Gastrocnemius medialis (tissue), 4 donors: ENCODE measurements at regions not wholly inside any gene's neighbourhood (a gene's known extent, or its start where the extent isn't known, plus 50 kb on each side); places are given as distances from the start of the nearest gene placed in this dataset.
"Not testable (repeated sequence)": the region's sequence is repeated elsewhere in the genome, so short reads cannot be mapped to it uniquely, and the experiment has no call there.

Experiments used
- ATAC-seq, 2 donors: fragments of 150-250 bp; one replicate each; pipeline ENCODE4 v1.9.1; 2016
- DNase-seq, 2 donors: peaks; one replicate each; pipeline ENCODE4 v3.0.0-alpha.2; 2019
- H3K27ac ChIP-seq, 4 donors: fragments of 200-600 bp; sonication (generic); 1 replicate in 1 of 4; 2 replicates in 3 of 4; pipeline ENCODE4 v1.5.1; 2016 to 2018; ENCODE audit warnings: mild to moderate bottlenecking in 2 of 4, moderate library complexity in 1 of 4
- H3K27me3 ChIP-seq, 3 donors: fragments of 200-600 bp; sonication (generic) in 2 of 3; 1 replicate in 1 of 3; 2 replicates in 2 of 3; pipeline versions ENCODE4 v1.5.1 to v1.6.0; 2016 to 2019; ENCODE audit warnings: mild to moderate bottlenecking in 1 of 3, moderate library complexity in 1 of 3
- H3K36me3 ChIP-seq, 2 donors: fragments of 200-600 bp; sonication (generic) in 1 of 2; one replicate each; pipeline ENCODE4 v1.5.1; 2017 to 2018
- H3K4me1 ChIP-seq, 2 donors: fragments of 200-600 bp; sonication (generic) in 1 of 2; one replicate each; pipeline ENCODE4 v1.5.1; 2016 to 2017; ENCODE audit warnings: mild to moderate bottlenecking in 2 of 2
- H3K4me3 ChIP-seq, 4 donors: fragments of 200-600 bp; sonication (generic) in 3 of 4; 1 replicate in 1 of 4; 2 replicates in 3 of 4; pipeline ENCODE4 v1.5.1; 2016 to 2019; ENCODE audit warnings: mild to moderate bottlenecking in 2 of 4
- H3K9me3 ChIP-seq, 3 donors: fragments of 200-600 bp; sonication (generic) in 2 of 3; 1 replicate in 1 of 3; 2 replicates in 2 of 3; pipeline ENCODE4 v1.5.1; 2016 to 2019
- POLR2A ChIP-seq, 2 donors: fragments of 450-650 bp; IDR thresholded peaks; one replicate each; pipeline ENCODE4 v1.6.1; 2017; ENCODE audit warnings: antibody characterized with exemption in 2 of 2, mild to moderate bottlenecking in 2 of 2, moderate library complexity in 2 of 2
- in situ Hi-C, 4 donors: fragments of 200-750 bp; cut with MboI; loops; one replicate each; pipeline versions ENCODE4 v1.15.0 to v1.8.0; 2017; ENCODE audit warnings: low sequenced_read_pairs in 4 of 4
- intact Hi-C: fragments of 100-400 bp; cut with DNase I; formaldehyde crosslinking; loops from one replicate; pipeline ENCODE4 v1.15.1; 2023; ENCODE audit warnings: low total_unique reads
- TF ChIP-seq, protein P1 (sequence below), 5 experiments: fragments of 450-650 bp in 3 of 5; fragments of 200-600 bp in 2 of 5; sonication (generic) in 2 of 5; IDR thresholded peaks in 4 of 5; conservative IDR thresholded peaks in 1 of 5; 1 replicate in 4 of 5; 2 replicates in 1 of 5; pipeline ENCODE4 v1.5.1; 2016 to 2019; ENCODE audit warnings: antibody characterized with exemption in 5 of 5, mild to moderate bottlenecking in 3 of 5, moderate library complexity in 3 of 5

DNA sequence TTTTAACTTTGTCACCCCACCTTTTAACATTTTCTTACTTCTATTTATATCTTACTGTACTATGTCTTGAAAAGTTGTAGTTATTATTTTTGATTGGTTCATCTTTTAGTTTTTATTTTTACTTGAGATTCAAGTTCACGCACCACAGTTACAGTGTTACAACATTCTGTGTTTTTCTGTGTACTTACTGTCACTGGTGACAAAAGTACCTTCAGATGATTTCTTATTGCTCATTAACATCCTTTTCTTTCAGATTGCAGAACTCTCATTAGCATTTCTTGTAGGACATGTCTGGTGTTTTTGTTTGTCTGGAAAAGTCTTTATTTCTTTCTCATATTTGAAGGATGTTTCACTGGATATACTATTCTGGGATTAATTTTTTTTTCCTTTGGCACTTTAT lies 289.9 kb downstream of the BCAT1 start:
- Histone ChIP-seq H3K27me3 (no peaks in the 10 kb centered on the region), H3K4me3 (no peak overlapping the region), H3K27ac (no peak overlapping the region), H3K4me1 (no peaks in the 10 kb centered on the region), H3K36me3 (no peaks in the 10 kb centered on the region), H3K9me3 (no peaks in the 10 kb centered on the region)
- TF ChIP-seq, protein P1, sequence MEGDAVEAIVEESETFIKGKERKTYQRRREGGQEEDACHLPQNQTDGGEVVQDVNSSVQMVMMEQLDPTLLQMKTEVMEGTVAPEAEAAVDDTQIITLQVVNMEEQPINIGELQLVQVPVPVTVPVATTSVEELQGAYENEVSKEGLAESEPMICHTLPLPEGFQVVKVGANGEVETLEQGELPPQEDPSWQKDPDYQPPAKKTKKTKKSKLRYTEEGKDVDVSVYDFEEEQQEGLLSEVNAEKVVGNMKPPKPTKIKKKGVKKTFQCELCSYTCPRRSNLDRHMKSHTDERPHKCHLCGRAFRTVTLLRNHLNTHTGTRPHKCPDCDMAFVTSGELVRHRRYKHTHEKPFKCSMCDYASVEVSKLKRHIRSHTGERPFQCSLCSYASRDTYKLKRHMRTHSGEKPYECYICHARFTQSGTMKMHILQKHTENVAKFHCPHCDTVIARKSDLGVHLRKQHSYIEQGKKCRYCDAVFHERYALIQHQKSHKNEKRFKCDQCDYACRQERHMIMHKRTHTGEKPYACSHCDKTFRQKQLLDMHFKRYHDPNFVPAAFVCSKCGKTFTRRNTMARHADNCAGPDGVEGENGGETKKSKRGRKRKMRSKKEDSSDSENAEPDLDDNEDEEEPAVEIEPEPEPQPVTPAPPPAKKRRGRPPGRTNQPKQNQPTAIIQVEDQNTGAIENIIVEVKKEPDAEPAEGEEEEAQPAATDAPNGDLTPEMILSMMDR (IDR thresholded peaks at IDR 0.05 in 4 of 5, conservative IDR thresholded peaks at IDR 0.05 in 1 of 5): no peak
- no peak for TF ChIP-seq POLR2A (IDR thresholded peaks at IDR 0.05)
- ATAC-seq (no peak), DNase-seq (no peak)
- intact Hi-C loops (no loop called here), in situ Hi-C loops (no loop called here)

DNA sequence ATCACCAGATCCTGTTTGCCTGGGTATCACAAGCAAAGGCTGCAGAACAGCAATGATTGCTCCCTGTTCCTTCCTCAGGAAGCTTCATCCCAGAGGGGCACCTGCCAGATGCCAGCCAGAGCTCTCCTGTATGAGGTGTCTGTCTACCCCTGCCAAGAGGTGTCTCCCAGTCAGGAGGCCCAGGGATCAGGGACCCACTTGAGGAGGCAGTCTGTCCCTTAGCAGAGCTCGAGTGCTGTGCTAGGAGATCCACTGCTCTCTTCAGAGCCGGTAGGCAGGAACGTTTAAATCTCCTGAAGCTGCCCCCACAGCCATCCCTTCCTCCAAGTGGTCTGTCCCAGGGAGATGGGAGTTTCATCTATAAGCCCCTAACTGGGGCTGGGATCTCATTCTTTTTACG lies 294.6 kb downstream of the BCAT1 start:
- H3K27me3 ChIP-seq, intact Hi-C loops, DNase-seq, H3K9me3 ChIP-seq, H3K36me3 ChIP-seq, H3K4me1 ChIP-seq, in situ Hi-C loops, ATAC-seq, H3K4me3 ChIP-seq, H3K27ac ChIP-seq: not testable (repeated sequence)

DNA sequence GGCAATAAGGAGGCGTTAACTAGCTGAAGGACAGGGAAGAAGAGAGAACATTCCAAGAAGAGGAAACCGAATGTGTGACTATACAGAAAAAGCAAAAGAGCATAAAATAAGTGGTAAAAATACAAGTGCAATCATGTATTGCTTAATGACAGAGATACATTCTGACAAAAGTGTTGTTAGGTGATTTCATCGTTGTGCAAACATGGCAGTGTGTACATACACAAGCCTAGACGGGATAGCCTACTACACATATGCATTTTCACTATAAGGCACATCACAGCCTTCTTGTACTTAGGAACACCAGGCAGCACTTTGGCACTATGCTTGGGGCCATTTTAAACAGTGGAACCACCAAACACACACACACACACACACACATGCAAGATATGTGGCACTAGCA lies 299.3 kb downstream of the BCAT1 start:
- Histone ChIP-seq H3K9me3 (no peaks in the 10 kb centered on the region), H3K27me3 (no peaks in the 10 kb centered on the region), H3K36me3 (no peaks in the 10 kb centered on the region), H3K4me3 (no peak overlapping the region), H3K27ac (no peak overlapping the region), H3K4me1 (no peaks in the 10 kb centered on the region)
- ATAC-seq (no peak), DNase-seq (no peak)
- in situ Hi-C loops: no loop called here
- intact Hi-C loops: no loop called here
- TF ChIP-seq POLR2A (IDR thresholded peaks at IDR 0.05): no peak
- TF ChIP-seq, protein P1 (IDR thresholded peaks at IDR 0.05 in 4 of 5, conservative IDR thresholded peaks at IDR 0.05 in 1 of 5): no peak

GRCh38 chr12:24649209-24649608 lies 299.7 kb downstream of the BCAT1 start:
- no peaks in the 10 kb centered on the region for H3K4me1 ChIP-seq
- no peak overlapping the region for H3K27ac ChIP-seq
- TF ChIP-seq POLR2A (IDR thresholded peaks at IDR 0.05): no peak
- TF ChIP-seq, protein P1 (IDR thresholded peaks at IDR 0.05 in 4 of 5, conservative IDR thresholded peaks at IDR 0.05 in 1 of 5): no peak
- ATAC-seq (no peak), DNase-seq (no peak)
- in situ Hi-C loops (no loop called here), intact Hi-C loops (no loop called here)
- no peak overlapping the region for H3K4me3 ChIP-seq
- no peaks in the 10 kb centered on the region for H3K36me3 ChIP-seq
- H3K9me3 ChIP-seq: no peaks in the 10 kb centered on the region
- no peaks in the 10 kb centered on the region for H3K27me3 ChIP-seq

DNA sequence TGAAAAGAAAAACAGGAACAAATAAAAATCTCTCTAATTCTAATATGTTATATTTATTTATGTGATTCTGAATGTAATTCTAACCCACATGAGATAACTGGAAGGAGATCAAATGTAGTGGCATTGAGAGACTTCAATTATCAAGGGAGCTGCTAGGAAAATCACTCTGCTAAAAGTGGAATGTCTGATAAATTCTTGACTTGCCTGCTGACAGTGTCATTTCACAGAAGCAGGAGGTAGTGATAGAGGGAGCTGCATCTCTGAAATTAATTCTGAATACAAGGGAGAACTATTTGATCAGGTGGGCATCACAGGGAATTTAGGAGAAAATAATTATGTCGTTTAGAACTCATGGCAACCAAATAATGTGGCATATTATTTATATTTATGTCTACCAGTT lies 303.6 kb downstream of the BCAT1 start:
- Histone ChIP-seq H3K27me3 (no peaks in the 10 kb centered on the region), H3K4me1 (no peaks in the 10 kb centered on the region), H3K9me3 (no peaks in the 10 kb centered on the region), H3K36me3 (no peaks in the 10 kb centered on the region), H3K4me3 (no peak overlapping the region), H3K27ac (no peak overlapping the region)
- in situ Hi-C loops (no loop called here), intact Hi-C loops (no loop called here)
- no peak for DNase-seq
- ATAC-seq: no peak
- TF ChIP-seq, protein P1 (IDR thresholded peaks at IDR 0.05 in 4 of 5, conservative IDR thresholded peaks at IDR 0.05 in 1 of 5): no peak
- TF ChIP-seq POLR2A (IDR thresholded peaks at IDR 0.05): no peak
